ENCODE measurements at regions not wholly inside any gene's neighbourhood (a gene's known extent, or its start where the extent isn't known, plus 50 kb on each side); places are given as distances from the start of the nearest gene placed in this dataset.

DNA sequence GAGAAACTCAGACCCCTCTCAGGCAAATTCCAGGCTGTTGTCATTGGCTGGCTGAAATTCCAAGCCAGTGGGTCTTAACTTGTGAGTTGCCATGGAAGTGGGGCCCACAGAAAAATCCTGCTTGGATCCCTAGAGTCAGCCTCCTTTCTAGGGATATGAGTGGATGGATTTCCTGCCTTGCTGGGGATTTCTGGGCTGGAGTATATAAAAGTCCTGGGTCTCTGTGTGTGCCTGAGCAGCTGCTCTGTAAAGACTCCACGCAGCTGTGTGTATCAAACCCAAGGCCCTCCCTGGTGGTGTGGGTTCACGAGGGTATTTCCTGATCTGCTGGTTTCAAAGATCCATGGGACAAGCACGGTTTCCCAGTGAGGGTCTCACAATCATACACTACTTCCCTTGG, 1077.1 kb downstream of the SLC16A7 start:
- H3K27me3 ChIP-seq (ENCODE audit: control insufficient read depth, insufficient read depth, low read length) = no peaks in the 10 kb centered on the region
- H3K4me3 ChIP-seq (replicated peaks in 1 of 4; ENCODE audit: control extremely low read depth in 1 of 4, insufficient read depth in 1 of 4, low read depth in 3 of 4, low read length in 4 of 4) = no peak overlapping the region
- no peaks in the 10 kb centered on the region for H3K79me2 ChIP-seq (ENCODE audit: control insufficient read depth, insufficient read depth, low read length)
- H3K9ac ChIP-seq (ENCODE audit: insufficient read depth, low read length) = no peak overlapping the region
- H2AFZ ChIP-seq (ENCODE audit: low read length) = no peak overlapping the region
- no peaks in the 10 kb centered on the region for H4K20me1 ChIP-seq (ENCODE audit: control insufficient read depth, extremely low read depth, insufficient read depth, low read length)
- H3K4me2 ChIP-seq (ENCODE audit: extremely low read depth, insufficient read depth, low read length) = no peak overlapping the region
- no peak for TF ChIP-seq EZH2 (IDR thresholded peaks at IDR 0.05; ENCODE audit: low read length, missing control alignments)
- TF ChIP-seq, protein P1, sequence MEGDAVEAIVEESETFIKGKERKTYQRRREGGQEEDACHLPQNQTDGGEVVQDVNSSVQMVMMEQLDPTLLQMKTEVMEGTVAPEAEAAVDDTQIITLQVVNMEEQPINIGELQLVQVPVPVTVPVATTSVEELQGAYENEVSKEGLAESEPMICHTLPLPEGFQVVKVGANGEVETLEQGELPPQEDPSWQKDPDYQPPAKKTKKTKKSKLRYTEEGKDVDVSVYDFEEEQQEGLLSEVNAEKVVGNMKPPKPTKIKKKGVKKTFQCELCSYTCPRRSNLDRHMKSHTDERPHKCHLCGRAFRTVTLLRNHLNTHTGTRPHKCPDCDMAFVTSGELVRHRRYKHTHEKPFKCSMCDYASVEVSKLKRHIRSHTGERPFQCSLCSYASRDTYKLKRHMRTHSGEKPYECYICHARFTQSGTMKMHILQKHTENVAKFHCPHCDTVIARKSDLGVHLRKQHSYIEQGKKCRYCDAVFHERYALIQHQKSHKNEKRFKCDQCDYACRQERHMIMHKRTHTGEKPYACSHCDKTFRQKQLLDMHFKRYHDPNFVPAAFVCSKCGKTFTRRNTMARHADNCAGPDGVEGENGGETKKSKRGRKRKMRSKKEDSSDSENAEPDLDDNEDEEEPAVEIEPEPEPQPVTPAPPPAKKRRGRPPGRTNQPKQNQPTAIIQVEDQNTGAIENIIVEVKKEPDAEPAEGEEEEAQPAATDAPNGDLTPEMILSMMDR (conservative IDR thresholded peaks at IDR 0.05 in 1 of 2, IDR thresholded peaks at IDR 0.05 in 1 of 2; ENCODE audit: low read depth in 1 of 2, low read length in 2 of 2) = no peak
- no peak overlapping the region for H3K27ac ChIP-seq (ENCODE audit: insufficient read depth, low read length)
- H3K9me3 ChIP-seq (ENCODE audit: control insufficient read depth, insufficient read depth, low read depth, low read length) = no peaks in the 10 kb centered on the region
- H3K4me1 ChIP-seq (ENCODE audit: control insufficient read depth, extremely low read depth, insufficient read depth, low read length) = no peaks in the 10 kb centered on the region
- no peaks in the 10 kb centered on the region for H3K36me3 ChIP-seq (ENCODE audit: control insufficient read depth, insufficient read depth, low read length)
- no peak for DNase-seq (ENCODE audit: low read depth in 2 of 2)

DNA sequence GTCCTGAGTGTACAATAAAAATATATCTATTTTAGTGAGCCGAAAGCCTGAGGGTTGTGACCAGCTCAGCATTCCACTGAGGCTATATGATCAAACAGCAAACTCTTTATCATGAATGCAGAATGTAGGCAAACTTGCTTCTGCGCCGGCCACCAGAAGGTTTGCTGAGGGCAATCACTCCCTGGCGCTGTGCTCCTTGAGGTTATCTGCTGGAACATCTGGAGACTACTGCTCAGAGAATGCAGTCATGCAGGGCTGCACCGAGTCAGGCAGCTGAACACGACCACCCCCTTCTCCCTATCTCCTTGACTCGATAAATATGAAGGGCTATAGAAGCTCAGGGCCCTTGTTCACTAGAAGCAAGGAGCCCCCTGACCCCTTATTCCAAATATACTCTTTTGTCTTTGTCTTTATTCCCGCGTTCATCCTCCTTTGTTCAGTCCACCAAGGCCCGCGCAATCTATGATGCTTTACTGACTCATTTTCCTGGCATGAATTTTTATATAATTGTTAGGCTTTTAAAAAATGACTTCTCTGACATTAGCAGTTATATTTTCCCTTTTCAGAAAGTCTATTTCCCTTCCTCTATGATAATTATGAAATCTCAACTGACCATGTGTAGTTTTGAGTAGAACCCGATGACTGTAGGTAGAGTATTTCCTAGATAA, 1089.3 kb downstream of the SLC16A7 start:
- no peaks in the 10 kb centered on the region for H4K20me1 ChIP-seq (ENCODE audit: control insufficient read depth, extremely low read depth, insufficient read depth, low read length)
- TF ChIP-seq, protein P1 (conservative IDR thresholded peaks at IDR 0.05 in 1 of 2, IDR thresholded peaks at IDR 0.05 in 1 of 2; ENCODE audit: low read depth in 1 of 2, low read length in 2 of 2) = no peak
- no peak for TF ChIP-seq EZH2 (IDR thresholded peaks at IDR 0.05; ENCODE audit: low read length, missing control alignments)
- H3K4me3 ChIP-seq (replicated peaks in 1 of 4; ENCODE audit: control extremely low read depth in 1 of 4, insufficient read depth in 1 of 4, low read depth in 3 of 4, low read length in 4 of 4) = no peak overlapping the region
- H3K4me2 ChIP-seq (ENCODE audit: extremely low read depth, insufficient read depth, low read length) = no peak overlapping the region
- H3K9ac ChIP-seq (ENCODE audit: insufficient read depth, low read length) = no peak overlapping the region
- no peaks in the 10 kb centered on the region for H3K27me3 ChIP-seq (ENCODE audit: control insufficient read depth, insufficient read depth, low read length)
- no peaks in the 10 kb centered on the region for H3K36me3 ChIP-seq (ENCODE audit: control insufficient read depth, insufficient read depth, low read length)
- DNase-seq (ENCODE audit: low read depth in 2 of 2) = no peak
- no peak overlapping the region for H2AFZ ChIP-seq (ENCODE audit: low read length)
- H3K4me1 ChIP-seq (ENCODE audit: control insufficient read depth, extremely low read depth, insufficient read depth, low read length) = no peaks in the 10 kb centered on the region
- H3K27ac ChIP-seq (ENCODE audit: insufficient read depth, low read length) = no peak overlapping the region
- H3K79me2 ChIP-seq (ENCODE audit: control insufficient read depth, insufficient read depth, low read length) = no peaks in the 10 kb centered on the region
- no peaks in the 10 kb centered on the region for H3K9me3 ChIP-seq (ENCODE audit: control insufficient read depth, insufficient read depth, low read depth, low read length)

DNA sequence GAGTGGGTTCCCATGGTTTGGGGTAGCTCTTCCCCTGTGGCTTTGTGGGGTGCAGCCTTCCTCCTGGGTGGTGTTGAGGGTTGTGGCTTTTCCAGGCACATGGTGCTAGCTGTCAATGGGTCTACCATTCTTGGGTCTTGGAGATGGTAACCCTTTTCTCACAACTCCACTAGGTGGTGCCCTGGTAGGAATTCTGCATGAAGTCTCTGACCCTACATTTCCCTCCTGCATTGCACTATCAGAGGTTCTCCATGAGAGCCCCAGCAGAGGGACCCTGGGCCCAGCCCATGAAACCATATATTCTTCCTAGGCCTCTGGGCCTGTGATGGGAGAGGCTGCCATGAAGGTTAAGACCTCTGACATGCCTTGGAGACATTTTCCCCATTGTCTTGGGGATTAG, 1093.3 kb downstream of the SLC16A7 start:
- Histone ChIP-seq H3K79me2 (ENCODE audit: control insufficient read depth, insufficient read depth, low read length) (no peaks in the 10 kb centered on the region), H3K9ac (ENCODE audit: insufficient read depth, low read length) (no peak overlapping the region), H2AFZ (ENCODE audit: low read length) (no peak overlapping the region), H3K4me2 (ENCODE audit: extremely low read depth, insufficient read depth, low read length) (no peak overlapping the region), H3K36me3 (ENCODE audit: control insufficient read depth, insufficient read depth, low read length) (no peaks in the 10 kb centered on the region), H3K4me3 (replicated peaks in 1 of 4; ENCODE audit: control extremely low read depth in 1 of 4, insufficient read depth in 1 of 4, low read depth in 3 of 4, low read length in 4 of 4) (no peak overlapping the region), H3K4me1 (ENCODE audit: control insufficient read depth, extremely low read depth, insufficient read depth, low read length) (no peaks in the 10 kb centered on the region), H3K27ac (ENCODE audit: insufficient read depth, low read length) (no peak overlapping the region), H3K9me3 (ENCODE audit: control insufficient read depth, insufficient read depth, low read depth, low read length) (no peaks in the 10 kb centered on the region), H3K27me3 (ENCODE audit: control insufficient read depth, insufficient read depth, low read length) (no peaks in the 10 kb centered on the region), H4K20me1 (ENCODE audit: control insufficient read depth, extremely low read depth, insufficient read depth, low read length) (no peaks in the 10 kb centered on the region)
- DNase-seq (ENCODE audit: low read depth in 2 of 2) = no peak
- TF ChIP-seq EZH2 (IDR thresholded peaks at IDR 0.05; ENCODE audit: low read length, missing control alignments) = no peak
- TF ChIP-seq, protein P1 (conservative IDR thresholded peaks at IDR 0.05 in 1 of 2, IDR thresholded peaks at IDR 0.05 in 1 of 2; ENCODE audit: low read depth in 1 of 2, low read length in 2 of 2) = no peak

Data from fibroblast of lung (primary cell).